HG02981 (cell line): ENCODE measurements at regions not wholly inside any gene's neighbourhood (a gene's known extent, or its start where the extent isn't known, plus 50 kb on each side); places are given as distances from the start of the nearest gene placed in this dataset.
A peak's percentile ranks its signal among the peaks of the same experiment; 100 is the strongest.
"Not testable (repeated sequence)": the region's sequence is repeated elsewhere in the genome, so short reads cannot be mapped to it uniquely, and the experiment has no call there.

Source experiments
- ATAC-seq: cut with Tn5 transposase; IDR thresholded peaks from one replicate; pipeline ENCODE4 v1.9.1; 2021; ENCODE audit warnings: mild to moderate bottlenecking, moderate library complexity; ENCODE audit not compliant: unreplicated experiment

- ATAC-seq = no peak
Observed at GRCh38 chr5:57663466-57663865, 180.9 kb upstream of the ACTBL2 start.

DNA sequence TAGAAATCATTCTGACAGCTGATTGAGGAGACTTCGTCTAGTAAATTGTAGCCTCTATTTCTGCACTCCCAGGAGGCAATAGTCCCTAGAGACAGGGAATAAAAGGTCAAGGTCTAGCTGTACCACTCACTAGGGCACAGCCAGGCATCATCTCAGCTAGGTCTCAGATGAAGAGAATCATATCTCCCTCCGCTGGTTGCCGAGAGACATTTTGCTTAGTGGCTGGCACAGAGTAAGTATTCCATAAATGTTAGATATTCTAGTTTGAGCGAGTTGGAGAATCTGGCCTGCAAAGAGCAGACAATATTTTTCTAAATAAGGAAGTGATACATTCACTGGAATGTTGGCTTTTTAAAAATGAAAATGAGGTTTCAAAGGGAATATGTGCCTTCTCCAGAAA lies 180.4 kb upstream of the ACTBL2 start:
- no peak for ATAC-seq

DNA sequence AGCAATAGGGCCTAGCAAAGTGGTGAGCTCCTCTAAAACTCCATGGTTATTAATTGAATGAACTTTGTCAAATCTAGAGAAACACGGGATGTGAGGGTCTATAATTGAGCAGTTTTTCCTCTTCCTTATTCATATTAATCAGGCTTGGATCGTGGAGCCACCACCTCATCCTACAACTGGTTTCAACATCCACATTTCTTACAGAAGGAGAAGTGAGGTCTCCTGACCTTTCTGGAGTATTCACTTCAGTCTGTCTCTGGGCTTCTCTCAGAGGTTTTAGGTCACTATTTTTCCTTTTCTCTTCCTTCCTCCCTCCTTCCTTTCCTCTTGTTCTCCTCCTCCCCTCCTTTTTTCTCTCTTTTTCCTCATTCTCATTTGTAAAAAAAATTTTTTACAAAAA lies 177.3 kb upstream of the ACTBL2 start:
- no peak for ATAC-seq

GRCh38 chr5:57658018-57658417 lies 175.4 kb upstream of the ACTBL2 start:
- ATAC-seq = no peak

GRCh38 chr5:57655228-57655627 lies 172.6 kb upstream of the ACTBL2 start:
- no peak for ATAC-seq

DNA sequence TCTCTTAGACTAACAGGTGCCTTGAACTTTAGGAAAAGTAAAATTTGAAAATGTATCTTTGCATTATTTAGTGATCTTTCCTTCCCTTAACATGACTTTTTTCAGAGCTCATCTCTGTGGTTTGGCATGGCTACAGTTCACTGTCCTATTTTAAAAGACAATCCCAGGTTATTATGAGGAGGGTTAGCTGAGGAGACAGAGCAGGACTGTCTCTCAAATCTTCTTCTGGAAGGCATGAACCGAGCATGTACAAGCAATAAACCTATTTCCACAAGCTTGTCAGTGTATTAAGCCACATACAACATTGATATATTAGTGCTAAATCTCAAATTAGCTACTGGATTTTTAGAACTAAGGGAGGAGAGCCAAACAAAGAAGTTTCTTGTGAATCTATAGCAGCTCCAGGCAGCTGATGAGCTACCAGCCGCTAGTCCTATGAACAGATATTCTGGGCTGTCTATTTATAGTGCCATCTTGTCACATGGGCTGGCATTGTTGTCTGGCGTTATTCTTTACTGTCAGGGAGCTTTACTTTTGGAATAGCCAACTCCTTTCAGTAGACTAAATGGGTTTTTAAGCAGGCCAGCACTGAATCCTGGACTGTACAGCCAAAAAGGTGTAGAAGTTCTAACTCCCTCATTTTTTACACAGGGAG lies 171.2 kb upstream of the ACTBL2 start:
- ATAC-seq = no peak

GRCh38 chr5:57651127-57651526 lies 168.5 kb upstream of the ACTBL2 start:
- no peak for ATAC-seq

GRCh38 chr5:57650360-57651069 lies 167.9 kb upstream of the ACTBL2 start:
- ATAC-seq = peak; percentile 97

- no peak for ATAC-seq
Observed at GRCh38 chr5:57642698-57643097, 160.1 kb upstream of the ACTBL2 start.

GRCh38 chr5:57642066-57642465 lies 159.5 kb upstream of the ACTBL2 start:
- ATAC-seq = no peak

- ATAC-seq = no peak
Observed at GRCh38 chr5:57635146-57635777, 152.7 kb upstream of the ACTBL2 start.

GRCh38 chr5:57632937-57633336 lies 150.3 kb upstream of the ACTBL2 start:
- ATAC-seq = no peak

DNA sequence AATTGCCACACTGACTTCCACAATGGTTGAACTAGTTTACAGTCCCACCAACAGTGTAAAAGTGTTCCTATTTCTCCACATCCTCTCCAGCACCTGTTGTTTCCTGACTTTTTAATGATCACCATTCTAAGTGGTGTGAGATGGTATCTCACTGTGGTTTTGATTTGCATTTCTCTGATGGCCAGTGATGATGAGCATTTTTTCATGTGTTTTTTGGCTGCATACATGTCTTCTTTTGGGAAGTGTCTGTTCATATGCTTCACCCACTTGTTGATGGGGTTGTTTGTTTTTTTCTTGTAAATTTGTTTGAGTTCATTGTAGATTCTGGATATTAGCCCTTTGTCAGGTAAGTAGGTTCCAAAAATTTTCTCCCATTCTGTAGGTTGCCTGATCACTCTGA lies 148.5 kb upstream of the ACTBL2 start:
- not testable (repeated sequence) for ATAC-seq

GRCh38 chr5:57627661-57628060 lies 145.1 kb upstream of the ACTBL2 start:
- ATAC-seq = no peak

GRCh38 chr5:57626703-57627102 lies 144.1 kb upstream of the ACTBL2 start:
- no peak for ATAC-seq

DNA sequence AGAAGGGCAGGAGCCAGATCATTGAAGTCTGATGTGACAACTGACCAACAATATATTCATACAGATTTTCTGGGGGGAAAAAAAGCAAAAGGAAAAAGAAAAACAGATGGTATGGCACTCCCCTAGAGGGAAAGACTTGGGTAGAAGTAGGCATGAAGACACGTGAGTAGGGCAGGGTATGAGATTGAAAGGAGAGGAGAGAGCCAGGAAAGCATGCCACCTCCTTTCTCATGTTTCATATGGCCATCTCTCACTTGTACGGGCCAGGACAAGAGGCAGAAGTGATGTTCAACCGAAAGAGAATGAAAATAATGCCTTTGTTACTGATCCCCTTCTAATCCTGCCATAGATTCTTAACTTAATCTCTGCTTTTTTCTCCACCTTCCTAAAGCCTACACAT lies 139.0 kb upstream of the ACTBL2 start:
- ATAC-seq = no peak

DNA sequence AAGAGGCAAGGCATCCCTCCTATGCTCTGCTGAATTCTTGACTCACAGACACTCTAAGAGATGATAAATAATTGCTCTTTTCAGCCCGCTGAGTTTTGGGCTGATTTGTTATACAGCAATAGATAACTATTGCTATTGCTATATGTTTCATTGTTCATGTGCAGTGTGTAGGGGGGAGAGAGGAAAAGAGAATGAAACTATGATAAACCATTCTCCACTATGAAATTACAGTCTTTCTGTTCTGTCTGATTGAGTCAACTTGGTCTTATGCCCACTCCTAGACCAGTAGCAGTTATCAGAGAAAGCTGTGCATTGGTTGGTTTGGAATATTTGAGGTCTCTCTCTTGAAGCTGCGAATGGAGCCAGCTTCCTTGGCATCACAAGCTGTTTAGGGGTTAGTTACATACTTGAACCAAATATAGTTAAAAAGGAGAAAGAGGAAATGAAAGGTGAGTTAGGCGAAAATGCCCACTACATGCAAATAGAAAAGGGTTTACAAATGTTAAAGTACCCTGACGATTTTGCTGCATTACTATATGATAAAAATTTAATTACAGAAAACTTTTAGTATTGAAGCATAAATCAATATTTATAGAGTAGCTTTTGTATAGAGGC lies 136.3 kb upstream of the ACTBL2 start:
- no peak for ATAC-seq

DNA sequence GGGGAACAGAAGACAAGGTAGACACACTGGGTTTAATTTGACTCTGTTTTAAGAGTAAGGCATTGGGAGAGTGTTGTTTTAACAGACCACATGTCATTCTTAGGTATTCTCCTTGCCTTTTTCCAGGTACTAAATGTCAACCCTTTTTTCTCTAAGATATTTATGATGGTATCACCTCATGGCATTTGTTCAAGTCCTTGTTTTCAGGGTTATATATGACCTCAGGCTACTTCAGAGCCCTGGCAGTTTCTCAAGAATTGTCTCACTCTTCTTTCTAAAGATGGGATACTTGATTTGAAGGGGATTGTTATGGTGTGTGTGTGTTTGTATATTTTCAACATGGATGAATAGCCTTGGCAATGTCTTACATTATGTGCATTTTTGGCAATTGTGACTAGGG lies 131.1 kb upstream of the ACTBL2 start:
- no peak for ATAC-seq

- no peak for ATAC-seq
Observed at GRCh38 chr5:57611177-57611576, 128.6 kb upstream of the ACTBL2 start.

GRCh38 chr5:57608542-57608941 lies 125.9 kb upstream of the ACTBL2 start:
- ATAC-seq = no peak

GRCh38 chr5:57601996-57602395 lies 119.4 kb upstream of the ACTBL2 start:
- no peak for ATAC-seq

- ATAC-seq = no peak
Observed at GRCh38 chr5:57600321-57600720, 117.7 kb upstream of the ACTBL2 start.
